Endodermal cell (in vitro differentiated cells): ENCODE measurements at regions not wholly inside any gene's neighbourhood (a gene's known extent, or its start where the extent isn't known, plus 50 kb on each side); places are given as distances from the start of the nearest gene placed in this dataset.

ENCODE experiments used
- DNase-seq: peaks from one replicate; pipeline ENCODE4 v3.0.0-alpha.2; 2017
- H3K27ac ChIP-seq: 2 replicates; pipeline ENCODE4 v1.5.1; 2013; ENCODE audit warnings: mild to moderate bottlenecking, low read depth, low read length, moderate library complexity
- H3K27me3 ChIP-seq: 2 replicates; pipeline ENCODE4 v1.6.1; 2013; ENCODE audit warnings: mild to moderate bottlenecking, low read length, moderate library complexity; ENCODE audit not compliant: insufficient read depth, control insufficient read depth, poor library complexity, severe bottlenecking
- H3K36me3 ChIP-seq: 2 replicates; pipeline ENCODE4 v1.7.0; 2013; ENCODE audit warnings: mild to moderate bottlenecking, low read length, moderate library complexity; ENCODE audit not compliant: control insufficient read depth, insufficient read depth
- H3K4me1 ChIP-seq: one replicate; pipeline ENCODE4 v1.7.0; 2013; ENCODE audit warnings: low read length; ENCODE audit not compliant: control insufficient read depth, insufficient read depth
- H3K4me3 ChIP-seq: 2 replicates; pipeline ENCODE4 v1.5.1; 2013; ENCODE audit warnings: mild to moderate bottlenecking, low read length, moderate library complexity
- H3K9ac ChIP-seq: 2 replicates; pipeline ENCODE4 v1.6.1; 2013; ENCODE audit warnings: mild to moderate bottlenecking, low read length, moderate library complexity; ENCODE audit not compliant: poor library complexity, severe bottlenecking; ENCODE audit errors: extremely low read depth
- H3K9me3 ChIP-seq: 2 replicates; pipeline ENCODE4 v1.6.1; 2013; ENCODE audit warnings: mild to moderate bottlenecking, low read length, moderate library complexity; ENCODE audit not compliant: control insufficient read depth
- H3K27ac Mint-ChIP-seq: 2 replicates; pipeline ENCODE4 v1.8.0; 2020; ENCODE audit warnings: mixed read lengths
- H3K27me3 Mint-ChIP-seq: 2 replicates; pipeline ENCODE4 v1.8.0; 2021; ENCODE audit warnings: mild to moderate bottlenecking, mixed read lengths; ENCODE audit not compliant: insufficient read depth
- H3K36me3 Mint-ChIP-seq: 2 replicates; pipeline ENCODE4 v1.8.0; 2020; ENCODE audit warnings: low read depth, mixed read lengths
- H3K4me1 Mint-ChIP-seq: 2 replicates; pipeline ENCODE4 v1.8.0; 2020; ENCODE audit warnings: mixed read lengths
- H3K4me3 Mint-ChIP-seq: 2 replicates; pipeline ENCODE4 v1.8.0; 2020; ENCODE audit warnings: mild to moderate bottlenecking, moderate library complexity, mixed read lengths
- H3K9me3 Mint-ChIP-seq: 2 replicates; pipeline ENCODE4 v1.8.0; 2020; ENCODE audit warnings: mild to moderate bottlenecking, mixed read lengths
- WGBS, 2 experiments: methylation state at CpG; one replicate each; pipeline versions ENCODE4 v1.1.5 to v1.1.7; 2013; ENCODE audit warnings: missing lambda C conversion rate in 2 of 2, mixed read lengths in 1 of 2; ENCODE audit not compliant: insufficient coverage in 1 of 2, insufficient read length in 1 of 2; 5-methylcytosine and 5-hydroxymethylcytosine counted together
- TF ChIP-seq, protein P1 (sequence below): fragments of 200-600 bp; sonication (generic); conservative IDR thresholded peaks from 2 replicates; pipeline ENCODE4 v1.5.0; 2021; ENCODE audit warnings: antibody characterized with exemption, mild to moderate bottlenecking

DNA sequence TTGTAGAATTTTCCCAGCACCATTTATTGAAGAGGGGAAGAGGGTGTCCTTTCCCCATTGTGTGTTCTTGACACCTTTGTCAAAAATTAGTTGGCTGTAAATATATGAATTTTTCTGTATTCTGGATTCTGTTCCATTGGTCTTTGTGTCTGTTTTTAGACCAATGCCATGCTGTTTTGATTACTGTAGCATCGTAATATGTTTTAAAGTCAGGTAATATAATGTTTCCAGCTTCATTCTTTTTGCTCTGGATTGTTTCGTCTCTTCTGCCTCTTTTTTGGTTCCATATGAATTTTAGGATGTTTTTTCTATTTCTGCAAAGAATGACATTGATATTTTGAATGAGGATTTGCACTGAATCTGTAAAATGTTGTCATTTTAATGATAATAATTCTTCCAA lies 331.9 kb upstream of the RGS6 start:
- Mint-ChIP-seq H3K4me3 (no peak overlapping the region), H3K27ac (no peak overlapping the region), H3K9me3 (peaks cover 17% of the 10 kb centered on the region), H3K4me1 (peaks cover 21% of the 10 kb centered on the region), H3K36me3 (peaks cover 27% of the 10 kb centered on the region), H3K27me3 (no peaks in the 10 kb centered on the region)
- DNase-seq, result no peak
- H3K27ac ChIP-seq, result no peak overlapping the region
- peak overlapping the region; percentile 25 for H3K4me3 ChIP-seq
- peaks cover 21% of the 10 kb centered on the region for H3K36me3 ChIP-seq
- H3K4me1 ChIP-seq, result peaks cover 6% of the 10 kb centered on the region
- H3K9me3 ChIP-seq, result peaks cover 19% of the 10 kb centered on the region
- H3K9ac ChIP-seq, result no peak overlapping the region
- no peaks in the 10 kb centered on the region for H3K27me3 ChIP-seq
- WGBS, 2 experiments, result 98 to 100% methylated on average over 1 to 2 of the region's 2 CpGs
- TF ChIP-seq, protein P1, sequence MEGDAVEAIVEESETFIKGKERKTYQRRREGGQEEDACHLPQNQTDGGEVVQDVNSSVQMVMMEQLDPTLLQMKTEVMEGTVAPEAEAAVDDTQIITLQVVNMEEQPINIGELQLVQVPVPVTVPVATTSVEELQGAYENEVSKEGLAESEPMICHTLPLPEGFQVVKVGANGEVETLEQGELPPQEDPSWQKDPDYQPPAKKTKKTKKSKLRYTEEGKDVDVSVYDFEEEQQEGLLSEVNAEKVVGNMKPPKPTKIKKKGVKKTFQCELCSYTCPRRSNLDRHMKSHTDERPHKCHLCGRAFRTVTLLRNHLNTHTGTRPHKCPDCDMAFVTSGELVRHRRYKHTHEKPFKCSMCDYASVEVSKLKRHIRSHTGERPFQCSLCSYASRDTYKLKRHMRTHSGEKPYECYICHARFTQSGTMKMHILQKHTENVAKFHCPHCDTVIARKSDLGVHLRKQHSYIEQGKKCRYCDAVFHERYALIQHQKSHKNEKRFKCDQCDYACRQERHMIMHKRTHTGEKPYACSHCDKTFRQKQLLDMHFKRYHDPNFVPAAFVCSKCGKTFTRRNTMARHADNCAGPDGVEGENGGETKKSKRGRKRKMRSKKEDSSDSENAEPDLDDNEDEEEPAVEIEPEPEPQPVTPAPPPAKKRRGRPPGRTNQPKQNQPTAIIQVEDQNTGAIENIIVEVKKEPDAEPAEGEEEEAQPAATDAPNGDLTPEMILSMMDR, result no peak

DNA sequence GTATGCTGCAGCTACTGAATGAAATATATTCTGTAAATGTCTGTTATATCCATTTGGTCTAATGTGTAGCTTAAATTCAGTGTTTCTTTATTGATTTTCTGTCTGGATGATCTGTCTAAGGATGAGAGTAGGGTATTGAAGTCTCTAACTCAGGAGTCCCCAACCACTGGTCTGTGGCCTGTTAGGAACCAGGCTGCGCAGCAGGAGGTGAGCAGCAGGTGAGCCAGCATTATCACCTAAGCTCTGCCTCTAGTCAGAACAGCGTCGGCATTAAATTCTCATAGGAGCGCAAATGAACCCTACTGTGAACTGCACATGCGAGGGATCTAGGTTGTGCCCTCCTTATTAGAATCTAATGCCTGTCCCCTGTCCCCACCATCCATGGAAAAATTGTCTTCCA lies 329.7 kb upstream of the RGS6 start:
- peak overlapping the region; percentile 62 for H3K27ac Mint-ChIP-seq

DNA sequence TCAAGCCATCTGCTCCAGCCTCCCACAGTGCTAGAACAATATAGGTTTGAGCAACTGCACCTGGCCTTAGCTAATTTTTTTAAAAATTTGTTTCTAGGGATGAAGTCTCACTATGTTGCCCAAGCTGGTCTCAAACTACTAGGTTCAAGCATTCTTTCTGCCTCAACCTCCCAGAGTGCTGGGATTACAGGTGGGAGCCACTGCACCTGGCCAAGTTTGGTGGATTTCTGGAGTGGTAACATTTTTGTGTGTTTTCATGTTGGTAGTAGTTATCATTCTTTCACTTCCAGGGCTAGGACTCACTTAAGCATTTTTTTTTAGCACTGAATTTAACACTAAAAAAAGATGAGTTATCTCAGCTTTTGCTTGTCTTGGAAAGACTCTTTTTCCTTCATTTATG lies 328.0 kb upstream of the RGS6 start:
- Histone ChIP-seq H3K4me3 (no peak overlapping the region), H3K4me1 (peaks cover 10% of the 10 kb centered on the region), H3K9ac (no peak overlapping the region), H3K27me3 (no peaks in the 10 kb centered on the region), H3K36me3 (peaks cover 14% of the 10 kb centered on the region), H3K9me3 (peaks cover 21% of the 10 kb centered on the region), H3K27ac (no peak overlapping the region)
- TF ChIP-seq, protein P1, result no peak
- H3K27ac Mint-ChIP-seq, result no peak overlapping the region
- peaks cover 43% of the 10 kb centered on the region for H3K4me1 Mint-ChIP-seq
- peaks cover 17% of the 10 kb centered on the region for H3K9me3 Mint-ChIP-seq
- H3K27me3 Mint-ChIP-seq, result no peaks in the 10 kb centered on the region
- H3K36me3 Mint-ChIP-seq, result peaks cover 16% of the 10 kb centered on the region
- DNase-seq, result no peak
- no peak overlapping the region for H3K4me3 Mint-ChIP-seq

More for the DNA sequence above, 329.7 kb upstream of the RGS6 start:
- Mint-ChIP-seq H3K27me3 (no peaks in the 10 kb centered on the region), H3K9me3 (peaks cover 17% of the 10 kb centered on the region), H3K36me3 (peaks cover 25% of the 10 kb centered on the region), H3K4me1 (peaks cover 36% of the 10 kb centered on the region), H3K4me3 (no peak overlapping the region)
- 87 to 100% methylated on average over 1 to 5 of the region's 5 CpGs for WGBS, 2 experiments
- H3K4me3 ChIP-seq, result no peak overlapping the region
- peaks cover 21% of the 10 kb centered on the region for H3K9me3 ChIP-seq
- no peak for DNase-seq
- no peaks in the 10 kb centered on the region for H3K27me3 ChIP-seq
- peaks cover 21% of the 10 kb centered on the region for H3K36me3 ChIP-seq
- TF ChIP-seq, protein P1, result no peak
- H3K9ac ChIP-seq, result no peak overlapping the region
- peaks cover 3% of the 10 kb centered on the region for H3K4me1 ChIP-seq
- no peak overlapping the region for H3K27ac ChIP-seq
